ENCODE measurements at regions not wholly inside any gene's neighbourhood (a gene's known extent, or its start where the extent isn't known, plus 50 kb on each side); places are given as distances from the start of the nearest gene placed in this dataset.

- no peaks in the 10 kb centered on the region for H3K27me3 ChIP-seq (ENCODE audit: insufficient read depth, low read length)
- H3K18ac ChIP-seq (ENCODE audit: low read length) = no peak overlapping the region
- H3K4me2 ChIP-seq (ENCODE audit: low read length) = no peak overlapping the region
- H3K4ac ChIP-seq (ENCODE audit: low read depth, low read length) = no peak overlapping the region
- no peak overlapping the region for H3K4me3 ChIP-seq (ENCODE audit: low read depth, low read length)
- peaks cover 22% of the 10 kb centered on the region for H3K79me1 ChIP-seq (ENCODE audit: low read length)
- no peak overlapping the region for H4K91ac ChIP-seq (ENCODE audit: low read depth, low read length)
- no peak overlapping the region for H2BK12ac ChIP-seq (ENCODE audit: low read length)
- no peaks in the 10 kb centered on the region for H3K36me3 ChIP-seq (ENCODE audit: control insufficient read depth in 1 of 2, insufficient read depth in 2 of 2, low read length in 2 of 2)
- H2AFZ ChIP-seq (ENCODE audit: insufficient read depth, low read length, poor library complexity) = no peak overlapping the region
- H2AK5ac ChIP-seq (ENCODE audit: low read length) = no peak overlapping the region
- H3K4me1 ChIP-seq (ENCODE audit: control insufficient read depth in 1 of 2, insufficient read depth in 2 of 2, low read length in 2 of 2) = peaks cover 21 to 23% of the 10 kb centered on the region in 2 experiments
- H3K9ac ChIP-seq (ENCODE audit: low read length) = no peak overlapping the region
- no peak overlapping the region for H3K23ac ChIP-seq (ENCODE audit: low read length)
- H2BK5ac ChIP-seq (ENCODE audit: low read depth, low read length, poor library complexity) = no peak overlapping the region
- H2BK120ac ChIP-seq (ENCODE audit: insufficient read depth, low read length, poor library complexity) = no peak overlapping the region
- no peak overlapping the region for H4K8ac ChIP-seq (ENCODE audit: low read depth, low read length)
- no peak overlapping the region for H4K12ac ChIP-seq (ENCODE audit: low read depth, low read length)
- no peak overlapping the region for H3K27ac ChIP-seq (ENCODE audit: low read depth, low read length)
- H3K9me3 ChIP-seq (ENCODE audit: insufficient read depth, low read depth, low read length) = no peaks in the 10 kb centered on the region
- peaks cover 2% of the 10 kb centered on the region for H3K79me2 ChIP-seq (ENCODE audit: control insufficient read depth, insufficient read depth, low read length, poor library complexity)
- WGBS (ENCODE audit: extremely low coverage, insufficient coverage, insufficient read length) = no CpG with 5 or more reads among the region's 3 CpGs
- no peak overlapping the region for H3K14ac ChIP-seq (ENCODE audit: low read length)
- peak in 1 of 2 donors; percentile 23 for DNase-seq
These were observed 153.2 kb upstream of the PTPRM start for GRCh38 chr18:7413906-7414305.

- Histone ChIP-seq H3K23ac (ENCODE audit: low read length) (no peak overlapping the region), H3K4me1 (ENCODE audit: control insufficient read depth in 1 of 2, insufficient read depth in 2 of 2, low read length in 2 of 2) (peaks cover 21 to 23% of the 10 kb centered on the region in 2 experiments), H2BK12ac (ENCODE audit: low read length) (peak overlapping the region; percentile 51), H3K36me3 (ENCODE audit: control insufficient read depth in 1 of 2, insufficient read depth in 2 of 2, low read length in 2 of 2) (no peaks in the 10 kb centered on the region), H2BK5ac (ENCODE audit: low read depth, low read length, poor library complexity) (no peak overlapping the region), H3K9me3 (ENCODE audit: insufficient read depth, low read depth, low read length) (no peaks in the 10 kb centered on the region), H4K91ac (ENCODE audit: low read depth, low read length) (peak overlapping the region; percentile 50), H2AK5ac (ENCODE audit: low read length) (no peak overlapping the region), H3K79me2 (ENCODE audit: control insufficient read depth, insufficient read depth, low read length, poor library complexity) (peaks cover 2% of the 10 kb centered on the region), H4K12ac (ENCODE audit: low read depth, low read length) (no peak overlapping the region), H3K27me3 (ENCODE audit: insufficient read depth, low read length) (no peaks in the 10 kb centered on the region), H3K4ac (ENCODE audit: low read depth, low read length) (peak overlapping the region; percentile 49), H3K18ac (ENCODE audit: low read length) (no peak overlapping the region), H3K79me1 (ENCODE audit: low read length) (peaks cover 26% of the 10 kb centered on the region), H3K14ac (ENCODE audit: low read length) (no peak overlapping the region), H3K9ac (ENCODE audit: low read length) (no peak overlapping the region), H2AFZ (ENCODE audit: insufficient read depth, low read length, poor library complexity) (peak overlapping the region; percentile 50), H3K4me3 (ENCODE audit: low read depth, low read length) (no peak overlapping the region), H4K8ac (ENCODE audit: low read depth, low read length) (peak overlapping the region; percentile 31), H2BK120ac (ENCODE audit: insufficient read depth, low read length, poor library complexity) (no peak overlapping the region), H3K27ac (ENCODE audit: low read depth, low read length) (peak overlapping the region; percentile 13), H3K4me2 (ENCODE audit: low read length) (no peak overlapping the region)
- no peak for DNase-seq
- no CpG with 5 or more reads among the region's 2 CpGs for WGBS (ENCODE audit: extremely low coverage, insufficient coverage, insufficient read length)
These were observed 152.7 kb upstream of the PTPRM start for GRCh38 chr18:7414459-7414858.

DNA sequence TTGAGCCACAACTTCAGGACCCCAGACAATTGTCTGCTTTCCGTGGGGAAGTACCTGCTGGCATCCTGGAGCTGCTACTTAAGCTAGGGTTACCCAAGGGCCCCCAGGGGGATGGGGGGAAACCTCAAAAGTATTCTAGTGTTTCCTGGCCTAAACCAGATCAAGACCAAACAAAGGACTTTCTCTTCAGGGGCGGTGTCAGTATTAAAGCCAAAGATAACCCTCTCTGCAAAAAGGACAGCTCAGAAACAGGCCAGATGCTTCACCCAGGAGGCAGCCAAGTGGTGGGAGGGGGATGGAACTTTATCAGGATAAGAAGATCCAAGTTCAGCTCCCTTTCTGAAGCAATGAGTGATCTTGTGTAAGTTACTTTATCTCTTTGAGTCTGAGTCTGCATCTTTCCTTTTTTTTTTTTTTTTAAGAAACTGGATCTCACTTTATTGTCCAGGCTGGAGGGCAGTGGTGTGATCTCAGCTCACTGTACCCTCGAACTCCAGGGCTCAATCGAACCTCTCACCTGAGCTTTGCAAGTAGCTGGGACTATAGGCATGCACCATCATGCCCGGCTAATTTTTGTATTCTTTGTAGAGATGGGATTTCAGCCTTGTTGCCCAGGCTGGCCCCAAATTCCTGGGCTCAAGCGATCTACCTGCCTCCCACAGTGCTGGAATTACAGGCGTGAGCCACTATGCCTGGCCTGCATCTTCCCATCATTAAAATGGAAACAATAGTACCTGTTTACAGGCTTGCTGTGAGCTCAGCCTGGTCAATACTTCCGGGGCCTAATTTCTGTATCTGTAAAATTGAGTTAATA is 151.8 kb upstream of the PTPRM start:
- Histone ChIP-seq H2AK5ac (ENCODE audit: low read length) (peak overlapping the region; percentile 51), H2AFZ (ENCODE audit: insufficient read depth, low read length, poor library complexity) (peak overlapping the region; percentile 47), H3K9me3 (ENCODE audit: insufficient read depth, low read depth, low read length) (no peaks in the 10 kb centered on the region), H4K8ac (ENCODE audit: low read depth, low read length) (no peak overlapping the region), H3K18ac (ENCODE audit: low read length) (no peak overlapping the region), H3K79me1 (ENCODE audit: low read length) (peaks cover 26% of the 10 kb centered on the region), H3K23ac (ENCODE audit: low read length) (no peak overlapping the region), H3K9ac (ENCODE audit: low read length) (no peak overlapping the region), H3K27ac (ENCODE audit: low read depth, low read length) (peak overlapping the region; percentile 42), H3K14ac (ENCODE audit: low read length) (no peak overlapping the region), H3K4me1 (ENCODE audit: control insufficient read depth in 1 of 2, insufficient read depth in 2 of 2, low read length in 2 of 2) (peaks cover 21 to 23% of the 10 kb centered on the region in 2 experiments), H2BK5ac (ENCODE audit: low read depth, low read length, poor library complexity) (peak overlapping the region; percentile 46), H3K27me3 (ENCODE audit: insufficient read depth, low read length) (no peaks in the 10 kb centered on the region), H4K12ac (ENCODE audit: low read depth, low read length) (no peak overlapping the region), H3K79me2 (ENCODE audit: control insufficient read depth, insufficient read depth, low read length, poor library complexity) (peaks cover 2% of the 10 kb centered on the region), H3K4ac (ENCODE audit: low read depth, low read length) (no peak overlapping the region), H4K91ac (ENCODE audit: low read depth, low read length) (peak overlapping the region; percentile 64), H2BK120ac (ENCODE audit: insufficient read depth, low read length, poor library complexity) (peak overlapping the region; percentile 6), H3K4me2 (ENCODE audit: low read length) (no peak overlapping the region), H3K36me3 (ENCODE audit: control insufficient read depth in 1 of 2, insufficient read depth in 2 of 2, low read length in 2 of 2) (no peaks in the 10 kb centered on the region), H3K4me3 (ENCODE audit: low read depth, low read length) (no peak overlapping the region), H2BK12ac (ENCODE audit: low read length) (peak overlapping the region; percentile 78)
- WGBS (ENCODE audit: extremely low coverage, insufficient coverage, insufficient read length) = no CpG with 5 or more reads among the region's 8 CpGs
- DNase-seq = no peak

DNA sequence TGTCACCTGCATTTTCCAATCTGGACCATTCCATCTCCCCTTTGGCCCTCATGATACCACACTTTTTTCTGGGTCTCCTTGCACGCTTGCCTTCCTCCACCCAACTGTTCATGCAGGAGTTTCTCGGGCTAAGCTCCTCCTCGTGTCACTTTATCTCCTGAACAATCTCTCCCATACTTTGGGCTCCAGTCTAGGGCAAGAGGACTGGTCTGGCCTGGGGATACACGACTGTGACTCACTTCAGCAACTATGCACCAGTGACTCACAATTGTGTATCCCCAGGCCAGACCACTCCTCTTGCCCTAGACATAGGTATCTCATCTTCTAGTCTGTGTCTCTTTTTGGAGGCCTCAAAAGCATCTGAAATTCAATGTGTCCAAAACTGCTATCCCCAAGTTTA is 149.4 kb upstream of the PTPRM start:
- H3K4me1 ChIP-seq (ENCODE audit: control insufficient read depth in 1 of 2, insufficient read depth in 2 of 2, low read length in 2 of 2) = peaks cover 21 to 23% of the 10 kb centered on the region in 2 experiments
- no peak overlapping the region for H3K4me3 ChIP-seq (ENCODE audit: low read depth, low read length)
- no peak overlapping the region for H3K23ac ChIP-seq (ENCODE audit: low read length)
- H3K14ac ChIP-seq (ENCODE audit: low read length) = no peak overlapping the region
- no peak overlapping the region for H3K9ac ChIP-seq (ENCODE audit: low read length)
- no peak overlapping the region for H3K4ac ChIP-seq (ENCODE audit: low read depth, low read length)
- no peak overlapping the region for H3K4me2 ChIP-seq (ENCODE audit: low read length)
- peak overlapping the region; percentile 68 for H2BK120ac ChIP-seq (ENCODE audit: insufficient read depth, low read length, poor library complexity)
- H2AK5ac ChIP-seq (ENCODE audit: low read length) = peak overlapping the region; percentile 91
- no peak overlapping the region for H4K12ac ChIP-seq (ENCODE audit: low read depth, low read length)
- H4K8ac ChIP-seq (ENCODE audit: low read depth, low read length) = peak overlapping the region; percentile 69
- peak; percentile 94 to 96 for DNase-seq
- WGBS (ENCODE audit: extremely low coverage, insufficient coverage, insufficient read length) = no CpG with 5 or more reads among the region's 4 CpGs
- H3K27ac ChIP-seq (ENCODE audit: low read depth, low read length) = peak overlapping the region; percentile 96
- H3K79me1 ChIP-seq (ENCODE audit: low read length) = peaks cover 28% of the 10 kb centered on the region
- no peak overlapping the region for H3K18ac ChIP-seq (ENCODE audit: low read length)
- no peaks in the 10 kb centered on the region for H3K36me3 ChIP-seq (ENCODE audit: control insufficient read depth in 1 of 2, insufficient read depth in 2 of 2, low read length in 2 of 2)
- H4K91ac ChIP-seq (ENCODE audit: low read depth, low read length) = peak overlapping the region; percentile 45
- peak overlapping the region; percentile 93 for H2BK5ac ChIP-seq (ENCODE audit: low read depth, low read length, poor library complexity)
- H3K79me2 ChIP-seq (ENCODE audit: control insufficient read depth, insufficient read depth, low read length, poor library complexity) = peaks cover 2% of the 10 kb centered on the region
- H2AFZ ChIP-seq (ENCODE audit: insufficient read depth, low read length, poor library complexity) = no peak overlapping the region
- H2BK12ac ChIP-seq (ENCODE audit: low read length) = peak overlapping the region; percentile 97
- no peaks in the 10 kb centered on the region for H3K9me3 ChIP-seq (ENCODE audit: insufficient read depth, low read depth, low read length)
- no peaks in the 10 kb centered on the region for H3K27me3 ChIP-seq (ENCODE audit: insufficient read depth, low read length)
